K562 (cell line): ENCODE measurements at regions not wholly inside any gene's neighbourhood (a gene's known extent, or its start where the extent isn't known, plus 50 kb on each side); places are given as distances from the start of the nearest gene placed in this dataset.
A peak's percentile ranks its signal among the peaks of the same experiment; 100 is the strongest.

Source experiments
- ATAC-seq: fragments of 200-7000 bp; cut with Tn5 transposase; 3 replicates; pipeline ENCODE4 v1.9.1; 2020; ENCODE audit warnings: moderate library complexity
- BruUV-seq: library from RNA; stranded (reverse); fragments of 400-500 nt; replicated peaks from 2 replicates; lab custom pipeline; 2021; lab: Mats Ljungman, UMichigan
- CTCF ChIA-PET: fragments of 300-600 bp; formaldehyde crosslinking; extraction: SDS; loops from one replicate; lab custom pipeline; 2021; ENCODE audit warnings: low intra/inter-chr PET ratio; lab: Yijun Ruan, JAX
- POLR2A ChIA-PET: fragments of 300-600, 350-650 bp; sonication (Branson Sonifier 250); formaldehyde crosslinking; extraction: SDS; loops from one replicate; lab custom pipeline; 2021; ENCODE audit warnings: antibody characterized with exemption, inconsistent platforms; lab: Yijun Ruan, JAX
- DNase-seq, 4 experiments: peaks; one replicate each; pipeline versions ENCODE4 v3.0.0 to v3.0.0-alpha.2; 2011 to 2018; ENCODE audit warnings: low spot score in 3 of 4, mixed read lengths in 3 of 4; ENCODE audit errors: extremely low read depth in 1 of 4
- FAIRE-seq: peaks from 2 replicates; lab custom pipeline; 2011; peaks lifted over from hg19 to GRCh38; lab: Jason Lieb, UNC
- H2AFZ ChIP-seq: 2 replicates; pipeline ENCODE4 v1.6.0; 2011; ENCODE audit warnings: low read depth, low read length, control low read depth, inconsistent platforms
- H3K27ac ChIP-seq: fragments of 200-600 bp; 3 replicates; pipeline ENCODE4 v1.8.0; 2011; ENCODE audit warnings: low read depth, mild to moderate bottlenecking, control low read depth, inconsistent platforms, low read length, moderate library complexity, mixed read lengths; ENCODE audit errors: extremely low read depth
- H3K27me3 ChIP-seq, 2 experiments: fragments of 300-600 bp in 1 of 2; 2 replicates in 1 of 2; 3 replicates in 1 of 2; pipeline versions ENCODE4 v1.6.0 to v1.8.0; 2011; ENCODE audit warnings: inconsistent platforms in 2 of 2, low read length in 2 of 2, mild to moderate bottlenecking in 1 of 2, mixed read lengths in 1 of 2, moderate library complexity in 1 of 2; ENCODE audit not compliant: control insufficient read depth in 2 of 2, insufficient read depth in 2 of 2
- H3K36me3 ChIP-seq: fragments of 300-600 bp; 3 replicates; pipeline ENCODE4 v1.8.0; 2011; ENCODE audit warnings: mild to moderate bottlenecking, low read length, inconsistent platforms; ENCODE audit not compliant: control insufficient read depth, insufficient read depth
- H3K4me1 ChIP-seq, 2 experiments: fragments of 200-600 bp in 1 of 2; replicated peaks in 1 of 2; 2 replicates in 1 of 2; 3 replicates in 1 of 2; pipeline versions ENCODE4 v1.5.1 to v1.8.0; 2011; ENCODE audit warnings: inconsistent platforms in 2 of 2, low read length in 2 of 2, mild to moderate bottlenecking in 1 of 2, mixed read lengths in 1 of 2, moderate library complexity in 1 of 2; ENCODE audit not compliant: control insufficient read depth in 2 of 2, insufficient read depth in 2 of 2
- H3K4me2 ChIP-seq: 2 replicates; pipeline ENCODE4 v1.6.1; 2011; ENCODE audit warnings: low read length, control low read depth, inconsistent platforms, mixed read lengths; ENCODE audit not compliant: insufficient read depth
- H3K4me3 ChIP-seq: fragments of 200-600 bp; sonication (generic), shearing (Covaris generic); 2 replicates; pipeline ENCODE4 v1.5.1; 2016; ENCODE audit warnings: control low read depth, inconsistent platforms
- H3K79me2 ChIP-seq: fragments of 200-600 bp; 3 replicates; pipeline ENCODE4 v1.8.0; 2011; ENCODE audit warnings: low read length, inconsistent platforms; ENCODE audit not compliant: control insufficient read depth, insufficient read depth
- H3K9ac ChIP-seq, 2 experiments: 2 replicates each; pipeline versions ENCODE4 v1.6.0 to v1.6.1; 2011; ENCODE audit warnings: low read depth in 2 of 2, low read length in 2 of 2, control low read depth in 1 of 2, inconsistent platforms in 1 of 2, mild to moderate bottlenecking in 1 of 2, mixed read lengths in 1 of 2; ENCODE audit not compliant: insufficient read depth in 1 of 2
- H3K9me1 ChIP-seq: one replicate; pipeline ENCODE4 v1.6.0; 2011; ENCODE audit warnings: inconsistent platforms, mild to moderate bottlenecking, low read length, moderate library complexity; ENCODE audit not compliant: control insufficient read depth, insufficient read depth
- H3K9me3 ChIP-seq: replicated peaks from 2 replicates; pipeline ENCODE4 v1.5.1; 2011; ENCODE audit warnings: low read depth, low read length, inconsistent platforms; ENCODE audit not compliant: control insufficient read depth, insufficient read depth
- H4K20me1 ChIP-seq: replicated peaks from 2 replicates; pipeline ENCODE4 v1.6.1; 2011; ENCODE audit warnings: low read length, inconsistent platforms, mixed read lengths; ENCODE audit not compliant: control insufficient read depth, insufficient read depth
- BHLHE40 ChIP-seq: IDR thresholded peaks from 2 replicates; pipeline ENCODE4 v1.6.1; 2011; ENCODE audit warnings: low read length, improper control_type of control experiment
- CAMTA2 ChIP-seq: fragments of 250-450 bp; sonication (Bioruptor Pico); conservative IDR thresholded peaks from 2 replicates; pipeline ENCODE4 v1.5.1; 2022
- CBFB ChIP-seq: sonication (generic); formaldehyde crosslinking; IDR thresholded peaks from 2 replicates; pipeline ENCODE4 v1.4.0; 2020; ENCODE audit warnings: mild to moderate bottlenecking, missing genetic modification reagents
- CEBPB ChIP-seq: fragments of 450-650 bp; IDR thresholded peaks from 2 replicates; pipeline ENCODE4 v1.6.1; 2016; ENCODE audit warnings: missing genetic modification characterization, missing compliant biosample characterization
- DIDO1 ChIP-seq: fragments of 450-650 bp; IDR thresholded peaks from 2 replicates; pipeline ENCODE4 v1.6.1; 2016; ENCODE audit warnings: low read depth, missing biosample characterization, missing genetic modification characterization
- GABPB2 ChIP-seq: fragments of 250-450 bp; sonication (Bioruptor Pico); conservative IDR thresholded peaks from 2 replicates; pipeline ENCODE4 v1.5.1; 2021; ENCODE audit warnings: mild to moderate bottlenecking
- HDAC2 ChIP-seq: fragments of 450-650 bp; IDR thresholded peaks from 2 replicates; pipeline ENCODE4 v1.6.1; 2016; ENCODE audit warnings: mild to moderate bottlenecking
- HNRNPK ChIP-seq: fragments of 200-400 bp; formaldehyde crosslinking; IDR thresholded peaks from one replicate; pipeline ENCODE4 v1.6.1; 2018; ENCODE audit warnings: mild to moderate bottlenecking, low read depth, low read length; ENCODE audit not compliant: poor library complexity, severe bottlenecking
- ILF3 ChIP-seq: fragments of 450-650 bp; IDR thresholded peaks from 2 replicates; pipeline ENCODE4 v1.6.1; 2018; ENCODE audit warnings: antibody characterized with exemption, mild to moderate bottlenecking, moderate library complexity, borderline replicate concordance
- KDM2B ChIP-seq: fragments of 250-450 bp; sonication (Bioruptor Pico); IDR thresholded peaks from 2 replicates; pipeline ENCODE4 v1.8.0; 2021; ENCODE audit warnings: mild to moderate bottlenecking, moderate library complexity
- KHSRP ChIP-seq: fragments of 450-650 bp; IDR thresholded peaks from 2 replicates; pipeline ENCODE4 v1.6.1; 2017
- MECOM ChIP-seq: fragments of 250-450 bp; sonication (Bioruptor Pico); IDR thresholded peaks from 2 replicates; pipeline ENCODE4 v1.8.0; 2022; ENCODE audit warnings: inconsistent platforms
- NR1H2 ChIP-seq: sonication (generic); formaldehyde crosslinking; IDR thresholded peaks from 2 replicates; pipeline ENCODE4 v1.4.0; 2020; ENCODE audit warnings: mild to moderate bottlenecking, missing genetic modification reagents
- POLR2AphosphoS5 ChIP-seq: IDR thresholded peaks from 2 replicates; pipeline ENCODE4 v1.6.1; 2011; ENCODE audit warnings: mild to moderate bottlenecking, low read depth, low read length, moderate library complexity; ENCODE audit not compliant: control insufficient read depth, insufficient read depth
- SETDB1 ChIP-seq: IDR thresholded peaks from one replicate; pipeline ENCODE4 v1.6.1; 2012; ENCODE audit warnings: low read length, control low read depth, inconsistent platforms
- SIN3B ChIP-seq: fragments of 450-650 bp; IDR thresholded peaks from 2 replicates; pipeline ENCODE4 v1.6.1; 2017; ENCODE audit warnings: low read depth, mild to moderate bottlenecking, moderate library complexity
- SMARCE1 ChIP-seq: fragments of 450-650 bp; IDR thresholded peaks from 2 replicates; pipeline ENCODE4 v1.7.1; 2016; ENCODE audit warnings: mild to moderate bottlenecking
- SP2 ChIP-seq: IDR thresholded peaks from 2 replicates; pipeline ENCODE4 v1.6.1; 2011; ENCODE audit warnings: mild to moderate bottlenecking, low read depth, low read length, moderate library complexity; ENCODE audit not compliant: poor library complexity, severe bottlenecking; ENCODE audit errors: extremely low read depth
- ZNF12 ChIP-seq: sonication (generic); formaldehyde crosslinking; IDR thresholded peaks from 2 replicates; pipeline ENCODE4 v1.4.0; 2020; ENCODE audit warnings: mild to moderate bottlenecking, missing genetic modification reagents
- ZNF224 ChIP-seq: sonication (generic); formaldehyde crosslinking; IDR thresholded peaks from 2 replicates; pipeline ENCODE4 v1.8.0; 2022; ENCODE audit warnings: mild to moderate bottlenecking, missing genetic modification reagents
- ZNF24 ChIP-seq: fragments of 450-650 bp; IDR thresholded peaks from 2 replicates; pipeline ENCODE4 v1.6.1; 2016
- WGBS: fragments of 100-300 bp; shearing (Covaris generic); methylation state at CpG from one replicate; pipeline ENCODE4 v1.1.6; 2016; ENCODE audit warnings: low coverage, mixed read lengths; ENCODE audit not compliant: insufficient coverage; ENCODE audit errors: missing lambda C conversion rate; 5-methylcytosine and 5-hydroxymethylcytosine counted together
- in situ Hi-C: fragments of 300-500 bp; cut with MboI; formaldehyde crosslinking; loops from 4 replicates; pipeline ENCODE4 v1.15.0; 2018; ENCODE audit warnings: inconsistent platforms, mixed read lengths
- intact Hi-C: fragments of 100-400 bp; cut with micrococcal nuclease; formaldehyde crosslinking; loops from 2 replicates; pipeline ENCODE4 v1.14.2; 2022
- TF ChIP-seq, protein P1 (sequence below): fragments of 250-450 bp; sonication (Bioruptor Pico); IDR thresholded peaks from 2 replicates; pipeline ENCODE4 v1.4.0; 2020; ENCODE audit warnings: mild to moderate bottlenecking, moderate library complexity
- TF ChIP-seq, protein P2 (sequence below): fragments of 450-650 bp; formaldehyde crosslinking; IDR thresholded peaks from 2 replicates; pipeline ENCODE4 v1.4.0; 2022; ENCODE audit warnings: missing genetic modification characterization

GRCh38 chr6:156686995-156687788 is 90.0 kb upstream of the ARID1B start:
- ATAC-seq = peak; percentile 88
- Histone ChIP-seq H3K4me2 (peak overlapping the region; percentile 89), H3K9me3 (no peaks in the 10 kb centered on the region), H3K36me3 (no peaks in the 10 kb centered on the region), H3K79me2 (no peaks in the 10 kb centered on the region), H3K4me1 (peaks cover 7 to 16% of the 10 kb centered on the region in 2 experiments; a peak in 4 of 5 replicates), H4K20me1 (no peaks in the 10 kb centered on the region), H3K27me3 (peaks cover 3 to 4% of the 10 kb centered on the region in 2 experiments; a peak in 2 of 5 replicates), H3K4me3 (peak overlapping the region; percentile 75), H3K9me1 (no peaks in the 10 kb centered on the region), H2AFZ (peak overlapping the region; percentile 98), H3K9ac (peak overlapping the region; percentile 88 to 96), H3K27ac (peak overlapping the region; percentile 90)
- FAIRE-seq = no peak
- ChIA-PET POLR2A (interaction anchor here (0.6 to 1.3 kb wide), 10 partner anchors 9 to 649 kb away, joined by 3 read pairs; no protein-coding TSS in a partner anchor), CTCF (interaction anchor here (0.6 to 0.7 kb wide), 4 partner anchors 63 to 500 kb away, joined by 3 to 4 read pairs (median 3); no protein-coding TSS in a partner anchor)
- BruUV-seq = TSS peak; percentile 98
- intact Hi-C loops (loop anchor here (1.0 to 10.0 kb wide), 6 partner anchors 70 to 1372 kb away; partner anchors contain the start of gene TFB1M), in situ Hi-C loops (no loop called here)
- WGBS = 1% methylated on average over 74 of the region's 105 CpGs
- peak; percentile 86 to 99 (median 98) for DNase-seq
- TF ChIP-seq NR1H2 (CRISPR knock-in tag) (no peak), ILF3 (no peak), SMARCE1 (no peak), HNRNPK (no peak), CBFB (no peak), SP2 (no peak), GABPB2 (CRISPR knock-in tag) (no peak), KHSRP (no peak), ZNF224 (CRISPR knock-in tag) (no peak), CAMTA2 (CRISPR knock-in tag) (no peak), ZNF12 (no peak), BHLHE40 (peak; percentile 3; the same call in 1 of the 2 replicates), SIN3B (peak; percentile 71), ZNF24 (peak; percentile 34; the same call in 1 of the 2 replicates), KDM2B (CRISPR knock-in tag) (peak; percentile 56; the same call in 1 of the 2 replicates), POLR2AphosphoS5 (peak; percentile 84), SETDB1 (no peak), CEBPB (tag) (no peak), HDAC2 (peak; percentile 56), DIDO1 (tag) (no peak), MECOM (CRISPR knock-in tag) (no peak)
- TF ChIP-seq, protein P1, sequence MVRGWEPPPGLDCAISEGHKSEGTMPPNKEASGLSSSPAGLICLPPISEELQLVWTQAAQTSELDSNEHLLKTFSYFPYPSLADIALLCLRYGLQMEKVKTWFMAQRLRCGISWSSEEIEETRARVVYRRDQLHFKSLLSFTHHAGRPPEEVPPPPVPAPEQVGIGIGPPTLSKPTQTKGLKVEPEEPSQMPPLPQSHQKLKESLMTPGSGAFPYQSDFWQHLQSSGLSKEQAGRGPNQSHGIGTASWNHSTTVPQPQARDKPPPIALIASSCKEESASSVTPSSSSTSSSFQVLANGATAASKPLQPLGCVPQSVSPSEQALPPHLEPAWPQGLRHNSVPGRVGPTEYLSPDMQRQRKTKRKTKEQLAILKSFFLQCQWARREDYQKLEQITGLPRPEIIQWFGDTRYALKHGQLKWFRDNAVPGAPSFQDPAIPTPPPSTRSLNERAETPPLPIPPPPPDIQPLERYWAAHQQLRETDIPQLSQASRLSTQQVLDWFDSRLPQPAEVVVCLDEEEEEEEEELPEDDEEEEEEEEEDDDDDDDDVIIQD = no peak
- TF ChIP-seq, protein P2, sequence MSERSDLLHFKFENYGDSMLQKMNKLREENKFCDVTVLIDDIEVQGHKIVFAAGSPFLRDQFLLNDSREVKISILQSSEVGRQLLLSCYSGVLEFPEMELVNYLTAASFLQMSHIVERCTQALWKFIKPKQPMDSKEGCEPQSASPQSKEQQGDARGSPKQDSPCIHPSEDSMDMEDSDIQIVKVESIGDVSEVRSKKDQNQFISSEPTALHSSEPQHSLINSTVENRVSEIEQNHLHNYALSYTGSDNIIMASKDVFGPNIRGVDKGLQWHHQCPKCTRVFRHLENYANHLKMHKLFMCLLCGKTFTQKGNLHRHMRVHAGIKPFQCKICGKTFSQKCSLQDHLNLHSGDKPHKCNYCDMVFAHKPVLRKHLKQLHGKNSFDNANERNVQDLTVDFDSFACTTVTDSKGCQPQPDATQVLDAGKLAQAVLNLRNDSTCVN (CRISPR knock-in tag) = no peak
